HL-60 (cell line): ENCODE measurements at regions not wholly inside any gene's neighbourhood (a gene's known extent, or its start where the extent isn't known, plus 50 kb on each side); places are given as distances from the start of the nearest gene placed in this dataset.

Experiments
- CTCF ChIP-seq: IDR thresholded peaks from one replicate; pipeline ENCODE4 v1.5.1; 2011; ENCODE audit warnings: low read length, control low read depth, inconsistent platforms; ENCODE audit not compliant: insufficient read depth
- GABPA ChIP-seq: IDR thresholded peaks from 2 replicates; pipeline ENCODE4 v1.6.1; 2012; ENCODE audit warnings: low read depth
- POLR2AphosphoS5 ChIP-seq: IDR thresholded peaks from 2 replicates; pipeline ENCODE4 v1.6.1; 2012; ENCODE audit warnings: low read depth
- REST ChIP-seq: IDR thresholded peaks from 2 replicates; pipeline ENCODE4 v1.6.1; 2012; ENCODE audit warnings: low read depth; ENCODE audit not compliant: insufficient replicate concordance

- TF ChIP-seq CTCF, result no peak
- TF ChIP-seq POLR2AphosphoS5, result no peak
- no peak for TF ChIP-seq REST
- TF ChIP-seq GABPA, result no peak
These were observed 199.7 kb downstream of the CHD9NB start for GRCh38 chr16:52852978-52853377.
